ENCODE measurements at regions not wholly inside any gene's neighbourhood (a gene's known extent, or its start where the extent isn't known, plus 50 kb on each side); places are given as distances from the start of the nearest gene placed in this dataset.

DNA sequence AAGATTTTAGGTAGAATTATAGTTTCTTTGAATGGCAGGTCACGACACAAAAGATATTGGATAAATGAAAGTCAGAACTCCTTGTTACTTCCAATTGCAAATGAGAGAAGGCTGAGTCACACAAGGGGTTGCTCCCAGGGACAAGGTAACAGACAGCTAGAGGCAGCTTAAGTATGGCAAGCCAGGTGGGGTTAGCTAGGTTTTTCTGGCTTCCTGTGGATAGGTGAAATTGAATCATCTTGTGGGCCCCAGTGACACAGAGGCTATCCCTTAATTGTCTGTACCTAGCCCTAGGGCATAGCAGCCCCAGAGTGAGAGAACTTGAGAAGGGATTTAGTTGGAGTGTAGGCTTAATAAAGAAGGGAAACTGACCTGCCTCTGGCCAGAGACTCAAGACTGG, 407.7 kb upstream of the SLC8A1 start:
- H3K9me3 ChIP-seq (ENCODE audit: insufficient read depth, low read depth, low read length), result no peaks in the 10 kb centered on the region
- H3K27ac ChIP-seq (ENCODE audit: low read depth, low read length), result no peak overlapping the region
- H3K4me1 ChIP-seq (ENCODE audit: control insufficient read depth in 1 of 2, insufficient read depth in 2 of 2, low read length in 2 of 2), result peaks cover 0 to 2% of the 10 kb centered on the region in 2 experiments
- H3K23ac ChIP-seq (ENCODE audit: low read length), result no peak overlapping the region
- H4K91ac ChIP-seq (ENCODE audit: low read depth, low read length), result no peak overlapping the region
- no peak overlapping the region for H3K14ac ChIP-seq (ENCODE audit: low read length)
- H3K79me1 ChIP-seq (ENCODE audit: low read length), result no peaks in the 10 kb centered on the region
- H4K8ac ChIP-seq (ENCODE audit: low read depth, low read length), result no peak overlapping the region
- H2AFZ ChIP-seq (ENCODE audit: insufficient read depth, low read length, poor library complexity), result no peak overlapping the region
- WGBS (ENCODE audit: extremely low coverage, insufficient coverage, insufficient read length), result no CpG with 5 or more reads among the region's 1 CpG
- no peaks in the 10 kb centered on the region for H3K79me2 ChIP-seq (ENCODE audit: control insufficient read depth, insufficient read depth, low read length, poor library complexity)
- H3K18ac ChIP-seq (ENCODE audit: low read length), result no peak overlapping the region
- no peak overlapping the region for H4K12ac ChIP-seq (ENCODE audit: low read depth, low read length)
- H2BK12ac ChIP-seq (ENCODE audit: low read length), result no peak overlapping the region
- H3K4me3 ChIP-seq (ENCODE audit: low read depth, low read length), result no peak overlapping the region
- H3K4ac ChIP-seq (ENCODE audit: low read depth, low read length), result no peak overlapping the region
- H2BK120ac ChIP-seq (ENCODE audit: insufficient read depth, low read length, poor library complexity), result no peak overlapping the region
- H3K27me3 ChIP-seq (ENCODE audit: insufficient read depth, low read length), result no peaks in the 10 kb centered on the region
- no peak overlapping the region for H2BK5ac ChIP-seq (ENCODE audit: low read depth, low read length, poor library complexity)
- no peak overlapping the region for H2AK5ac ChIP-seq (ENCODE audit: low read length)
- H3K4me2 ChIP-seq (ENCODE audit: low read length), result no peak overlapping the region
- DNase-seq, result no peak
- H3K36me3 ChIP-seq (ENCODE audit: control insufficient read depth in 1 of 2, insufficient read depth in 2 of 2, low read length in 2 of 2), result no peaks in the 10 kb centered on the region
- H3K9ac ChIP-seq (ENCODE audit: low read length), result no peak overlapping the region

- Histone ChIP-seq H3K79me1 (ENCODE audit: low read length) (no peaks in the 10 kb centered on the region), H3K79me2 (ENCODE audit: control insufficient read depth, insufficient read depth, low read length, poor library complexity) (no peaks in the 10 kb centered on the region), H4K8ac (ENCODE audit: low read depth, low read length) (no peak overlapping the region), H3K9ac (ENCODE audit: low read length) (no peak overlapping the region), H4K12ac (ENCODE audit: low read depth, low read length) (no peak overlapping the region), H3K4me3 (ENCODE audit: low read depth, low read length) (no peak overlapping the region), H3K18ac (ENCODE audit: low read length) (no peak overlapping the region), H3K9me3 (ENCODE audit: insufficient read depth, low read depth, low read length) (no peaks in the 10 kb centered on the region), H3K4me2 (ENCODE audit: low read length) (no peak overlapping the region), H2AFZ (ENCODE audit: insufficient read depth, low read length, poor library complexity) (no peak overlapping the region), H3K4me1 (ENCODE audit: control insufficient read depth in 1 of 2, insufficient read depth in 2 of 2, low read length in 2 of 2) (no peaks in the 10 kb centered on the region), H2BK5ac (ENCODE audit: low read depth, low read length, poor library complexity) (no peak overlapping the region), H3K14ac (ENCODE audit: low read length) (no peak overlapping the region), H2BK120ac (ENCODE audit: insufficient read depth, low read length, poor library complexity) (no peak overlapping the region), H3K27ac (ENCODE audit: low read depth, low read length) (no peak overlapping the region), H3K23ac (ENCODE audit: low read length) (no peak overlapping the region), H2AK5ac (ENCODE audit: low read length) (no peak overlapping the region), H4K91ac (ENCODE audit: low read depth, low read length) (no peak overlapping the region), H3K4ac (ENCODE audit: low read depth, low read length) (no peak overlapping the region), H3K36me3 (ENCODE audit: control insufficient read depth in 1 of 2, insufficient read depth in 2 of 2, low read length in 2 of 2) (no peaks in the 10 kb centered on the region), H3K27me3 (ENCODE audit: insufficient read depth, low read length) (no peaks in the 10 kb centered on the region), H2BK12ac (ENCODE audit: low read length) (no peak overlapping the region)
- DNase-seq, result no peak
- WGBS (ENCODE audit: extremely low coverage, insufficient coverage, insufficient read length), result no CpG with 5 or more reads among the region's 5 CpGs
Measured at GRCh38 chr2:40867829-40868228, 415.9 kb upstream of the SLC8A1 start.

DNA sequence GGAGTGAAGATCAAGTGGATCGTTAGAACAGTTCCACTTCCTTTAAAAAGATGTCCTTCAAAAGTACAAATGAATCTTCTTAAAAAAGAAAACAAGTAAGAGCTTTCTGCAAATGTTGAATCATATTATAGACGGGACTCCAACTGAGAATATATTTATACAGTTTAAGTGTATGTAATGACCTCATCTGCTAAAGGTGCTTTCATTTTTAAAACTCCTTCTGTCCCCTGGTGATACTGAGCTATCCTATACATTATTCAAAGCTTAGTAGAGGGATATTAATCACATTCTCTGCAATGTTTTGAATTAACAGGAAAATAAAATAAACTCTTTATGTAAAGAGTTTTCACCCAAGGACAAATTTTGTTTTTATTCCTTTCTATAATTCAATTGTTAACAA, 420.7 kb upstream of the SLC8A1 start:
- Histone ChIP-seq H3K4me3 (ENCODE audit: low read depth, low read length) (no peak overlapping the region), H4K8ac (ENCODE audit: low read depth, low read length) (no peak overlapping the region), H3K14ac (ENCODE audit: low read length) (no peak overlapping the region), H2AFZ (ENCODE audit: insufficient read depth, low read length, poor library complexity) (no peak overlapping the region), H2BK5ac (ENCODE audit: low read depth, low read length, poor library complexity) (no peak overlapping the region), H2AK5ac (ENCODE audit: low read length) (no peak overlapping the region), H3K9me3 (ENCODE audit: insufficient read depth, low read depth, low read length) (no peaks in the 10 kb centered on the region), H3K27ac (ENCODE audit: low read depth, low read length) (no peak overlapping the region), H3K4me2 (ENCODE audit: low read length) (no peak overlapping the region), H3K27me3 (ENCODE audit: insufficient read depth, low read length) (no peaks in the 10 kb centered on the region), H3K79me2 (ENCODE audit: control insufficient read depth, insufficient read depth, low read length, poor library complexity) (no peaks in the 10 kb centered on the region), H3K4me1 (ENCODE audit: control insufficient read depth in 1 of 2, insufficient read depth in 2 of 2, low read length in 2 of 2) (no peaks in the 10 kb centered on the region), H3K36me3 (ENCODE audit: control insufficient read depth in 1 of 2, insufficient read depth in 2 of 2, low read length in 2 of 2) (no peaks in the 10 kb centered on the region), H3K4ac (ENCODE audit: low read depth, low read length) (no peak overlapping the region), H3K18ac (ENCODE audit: low read length) (no peak overlapping the region), H3K9ac (ENCODE audit: low read length) (no peak overlapping the region), H4K12ac (ENCODE audit: low read depth, low read length) (no peak overlapping the region), H2BK12ac (ENCODE audit: low read length) (no peak overlapping the region), H4K91ac (ENCODE audit: low read depth, low read length) (no peak overlapping the region), H3K79me1 (ENCODE audit: low read length) (no peaks in the 10 kb centered on the region), H2BK120ac (ENCODE audit: insufficient read depth, low read length, poor library complexity) (no peak overlapping the region), H3K23ac (ENCODE audit: low read length) (no peak overlapping the region)
- WGBS (ENCODE audit: extremely low coverage, insufficient coverage, insufficient read length), result no CpG with 5 or more reads among the region's 2 CpGs
- no peak for DNase-seq

- DNase-seq, result no peak
Measured at GRCh38 chr2:40874380-40874779, 422.5 kb upstream of the SLC8A1 start.

More at GRCh38 chr2:40874380-40874779, 422.5 kb upstream of the SLC8A1 start:
- H3K9me3 ChIP-seq (ENCODE audit: insufficient read depth, low read depth, low read length), result no peaks in the 10 kb centered on the region
- no peak overlapping the region for H2AK5ac ChIP-seq (ENCODE audit: low read length)
- no peak overlapping the region for H3K18ac ChIP-seq (ENCODE audit: low read length)
- no peak overlapping the region for H3K23ac ChIP-seq (ENCODE audit: low read length)
- no peaks in the 10 kb centered on the region for H3K4me1 ChIP-seq (ENCODE audit: control insufficient read depth in 1 of 2, insufficient read depth in 2 of 2, low read length in 2 of 2)
- H4K8ac ChIP-seq (ENCODE audit: low read depth, low read length), result no peak overlapping the region
- no CpG with 5 or more reads among the region's 3 CpGs for WGBS (ENCODE audit: extremely low coverage, insufficient coverage, insufficient read length)
- H3K9ac ChIP-seq (ENCODE audit: low read length), result no peak overlapping the region
- no peak overlapping the region for H4K12ac ChIP-seq (ENCODE audit: low read depth, low read length)
- H3K14ac ChIP-seq (ENCODE audit: low read length), result no peak overlapping the region
- no peak overlapping the region for H2BK12ac ChIP-seq (ENCODE audit: low read length)
- H3K27ac ChIP-seq (ENCODE audit: low read depth, low read length), result no peak overlapping the region
- H3K79me1 ChIP-seq (ENCODE audit: low read length), result no peaks in the 10 kb centered on the region
- no peak overlapping the region for H2BK5ac ChIP-seq (ENCODE audit: low read depth, low read length, poor library complexity)
- H4K91ac ChIP-seq (ENCODE audit: low read depth, low read length), result no peak overlapping the region
- no peak overlapping the region for H3K4ac ChIP-seq (ENCODE audit: low read depth, low read length)
- H2AFZ ChIP-seq (ENCODE audit: insufficient read depth, low read length, poor library complexity), result no peak overlapping the region
- H3K4me3 ChIP-seq (ENCODE audit: low read depth, low read length), result no peak overlapping the region
- no peaks in the 10 kb centered on the region for H3K27me3 ChIP-seq (ENCODE audit: insufficient read depth, low read length)
- no peaks in the 10 kb centered on the region for H3K36me3 ChIP-seq (ENCODE audit: control insufficient read depth in 1 of 2, insufficient read depth in 2 of 2, low read length in 2 of 2)
- H3K4me2 ChIP-seq (ENCODE audit: low read length), result no peak overlapping the region
- H3K79me2 ChIP-seq (ENCODE audit: control insufficient read depth, insufficient read depth, low read length, poor library complexity), result no peaks in the 10 kb centered on the region
- no peak overlapping the region for H2BK120ac ChIP-seq (ENCODE audit: insufficient read depth, low read length, poor library complexity)

All from trophoblast cell (in vitro differentiated cells and primary cell).